HG02798 (cell line): ENCODE measurements at regions not wholly inside any gene's neighbourhood (a gene's known extent, or its start where the extent isn't known, plus 50 kb on each side); places are given as distances from the start of the nearest gene placed in this dataset.

Source experiments
- ATAC-seq: cut with Tn5 transposase; IDR thresholded peaks from one replicate; pipeline ENCODE4 v1.9.1; 2021; ENCODE audit warnings: mild to moderate bottlenecking; ENCODE audit not compliant: unreplicated experiment, poor library complexity

DNA sequence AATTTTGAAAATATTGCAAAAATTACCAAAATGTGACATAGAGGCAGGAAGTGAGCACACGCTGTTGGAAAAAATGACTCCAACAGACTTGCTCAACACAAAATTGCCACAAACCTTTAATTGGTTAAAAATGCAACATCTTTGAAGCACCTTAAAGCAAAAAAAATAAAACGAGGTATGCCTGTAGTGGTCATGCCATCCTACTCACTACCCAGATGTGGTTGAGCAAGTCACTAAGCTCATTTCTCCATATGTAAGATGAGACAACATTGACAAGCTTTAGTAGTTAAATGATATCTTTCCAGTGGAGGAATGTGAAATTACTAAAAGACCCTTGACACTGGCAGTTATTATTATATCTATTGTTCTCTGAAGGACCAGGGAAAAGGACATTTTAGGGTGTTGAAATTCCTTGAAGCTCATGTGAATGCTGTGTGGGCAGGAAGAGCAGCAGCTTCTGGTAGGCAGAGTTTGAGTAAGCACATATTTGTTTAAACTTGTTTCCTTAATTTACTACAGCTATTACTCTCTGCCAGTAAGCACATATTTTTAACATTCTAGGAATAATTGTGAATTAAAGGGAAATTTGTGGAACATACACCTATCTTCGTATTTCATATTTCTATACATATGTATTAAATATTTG is 131.6 kb upstream of the P2RY1 start:
- no peak for ATAC-seq

DNA sequence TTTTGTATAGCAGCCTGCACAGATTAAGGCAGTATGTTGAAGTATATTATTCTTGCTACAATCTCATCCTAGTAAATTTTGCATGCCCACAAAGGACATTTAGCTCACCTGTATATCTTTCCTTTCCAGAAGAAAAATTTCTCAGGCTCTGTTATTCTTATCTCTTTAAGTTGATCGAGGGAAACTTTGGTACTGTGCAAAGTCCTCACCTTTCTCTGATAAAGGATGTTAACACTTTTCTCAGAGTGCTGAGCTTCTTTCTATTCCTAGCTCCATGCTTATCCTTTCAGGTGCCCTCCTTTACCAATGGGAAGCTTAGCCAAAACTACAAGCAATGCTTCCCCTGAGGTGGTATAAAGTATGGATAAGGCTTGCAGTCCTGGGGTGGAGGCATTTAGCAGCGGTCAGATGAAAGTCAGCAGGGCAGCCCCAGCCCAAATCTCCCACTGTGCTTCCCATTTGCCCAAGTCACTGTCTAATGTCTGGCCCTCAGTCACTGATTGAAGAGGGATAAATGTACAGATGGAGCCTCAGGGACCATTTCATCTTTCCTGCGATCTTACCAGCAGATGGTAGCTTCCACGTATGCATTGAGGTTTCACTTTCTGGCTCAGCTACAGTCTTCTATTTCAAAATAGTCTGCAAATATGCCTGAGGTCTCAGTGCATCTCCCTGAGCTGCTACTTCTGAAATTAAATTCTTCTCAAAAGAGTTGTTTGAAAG is 127.8 kb upstream of the P2RY1 start:
- peak; percentile 71 for ATAC-seq

DNA sequence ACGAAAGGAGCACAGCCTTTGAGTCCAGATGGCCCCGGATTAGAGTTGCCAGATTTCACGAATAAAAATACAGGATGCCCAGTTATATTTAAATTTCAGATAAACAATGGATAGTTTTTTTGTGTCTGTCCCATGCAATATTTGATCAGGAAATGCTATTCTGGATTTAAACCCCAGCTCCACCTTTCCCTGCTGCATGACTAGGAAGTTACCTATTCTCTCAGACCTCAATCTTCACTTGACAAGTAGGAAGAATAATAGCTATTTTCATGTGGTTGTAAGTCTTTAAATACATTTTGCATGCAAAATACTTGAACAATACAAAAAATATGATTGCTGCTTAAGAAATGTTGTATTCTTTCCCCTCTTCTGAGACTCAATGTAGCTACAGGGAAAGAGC is 125.3 kb upstream of the P2RY1 start:
- ATAC-seq: no peak

DNA sequence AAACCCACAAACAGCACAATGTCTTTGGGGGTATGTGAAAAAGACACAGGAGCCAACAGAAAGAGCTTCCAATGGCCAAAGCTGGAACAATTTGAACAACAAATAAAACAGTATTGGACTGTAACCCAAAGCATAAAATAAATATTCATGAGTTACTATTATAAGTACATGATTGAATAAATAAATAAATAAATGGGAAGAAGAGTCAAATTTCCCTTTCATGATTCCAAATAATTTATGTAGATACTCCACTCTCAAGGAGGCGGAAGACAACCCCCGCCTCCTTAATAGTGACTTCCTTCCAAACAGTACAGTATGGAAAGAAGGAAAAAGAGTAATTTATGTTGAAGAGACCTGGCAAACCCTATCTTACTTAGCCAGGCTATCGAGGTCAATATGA is 124.4 kb upstream of the P2RY1 start:
- no peak for ATAC-seq

- ATAC-seq: no peak
These were observed 120.9 kb upstream of the P2RY1 start for GRCh38 chr3:152713989-152714388.

- ATAC-seq: no peak
These were observed 120.4 kb upstream of the P2RY1 start for GRCh38 chr3:152714507-152714906.

GRCh38 chr3:152717252-152717651 is 117.7 kb upstream of the P2RY1 start:
- ATAC-seq: no peak

DNA sequence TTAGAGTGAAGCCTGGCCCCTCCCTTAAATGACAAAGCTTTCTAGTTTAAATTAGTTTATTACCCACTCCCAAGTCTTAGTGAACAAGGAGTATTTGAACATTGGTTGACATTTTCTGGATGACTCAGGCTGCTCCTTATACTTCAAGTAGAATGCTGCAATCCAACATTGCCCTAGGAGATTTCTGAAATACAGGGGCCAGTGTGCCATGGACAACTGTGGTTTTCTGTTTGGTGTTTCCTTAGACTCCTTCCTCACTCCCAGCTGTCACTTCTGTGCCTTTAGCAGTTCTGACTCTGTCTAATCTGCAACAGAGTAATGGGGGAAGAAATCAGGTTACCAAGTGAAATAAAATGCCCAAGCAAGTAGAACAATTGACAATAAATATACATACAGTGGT is 116.1 kb upstream of the P2RY1 start:
- no peak for ATAC-seq

DNA sequence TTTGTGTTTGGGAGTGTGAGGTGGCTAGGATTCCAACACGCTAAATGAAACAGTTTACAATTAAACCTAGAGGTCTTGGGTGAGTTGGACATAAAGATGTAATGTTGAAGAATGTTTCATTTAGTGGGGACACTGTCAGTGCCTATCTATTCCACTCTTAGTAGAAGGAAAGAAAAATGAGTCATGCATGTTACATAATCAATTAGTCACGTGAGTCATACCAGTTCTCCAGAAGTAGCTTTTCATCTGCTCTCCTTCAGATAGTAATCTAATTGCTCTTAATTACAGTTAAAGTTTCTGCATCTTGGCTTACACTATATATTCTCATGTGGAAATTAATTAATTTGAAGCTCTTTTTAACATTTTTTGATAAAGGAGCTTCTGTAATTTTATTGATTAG is 115.7 kb upstream of the P2RY1 start:
- ATAC-seq: no peak

DNA sequence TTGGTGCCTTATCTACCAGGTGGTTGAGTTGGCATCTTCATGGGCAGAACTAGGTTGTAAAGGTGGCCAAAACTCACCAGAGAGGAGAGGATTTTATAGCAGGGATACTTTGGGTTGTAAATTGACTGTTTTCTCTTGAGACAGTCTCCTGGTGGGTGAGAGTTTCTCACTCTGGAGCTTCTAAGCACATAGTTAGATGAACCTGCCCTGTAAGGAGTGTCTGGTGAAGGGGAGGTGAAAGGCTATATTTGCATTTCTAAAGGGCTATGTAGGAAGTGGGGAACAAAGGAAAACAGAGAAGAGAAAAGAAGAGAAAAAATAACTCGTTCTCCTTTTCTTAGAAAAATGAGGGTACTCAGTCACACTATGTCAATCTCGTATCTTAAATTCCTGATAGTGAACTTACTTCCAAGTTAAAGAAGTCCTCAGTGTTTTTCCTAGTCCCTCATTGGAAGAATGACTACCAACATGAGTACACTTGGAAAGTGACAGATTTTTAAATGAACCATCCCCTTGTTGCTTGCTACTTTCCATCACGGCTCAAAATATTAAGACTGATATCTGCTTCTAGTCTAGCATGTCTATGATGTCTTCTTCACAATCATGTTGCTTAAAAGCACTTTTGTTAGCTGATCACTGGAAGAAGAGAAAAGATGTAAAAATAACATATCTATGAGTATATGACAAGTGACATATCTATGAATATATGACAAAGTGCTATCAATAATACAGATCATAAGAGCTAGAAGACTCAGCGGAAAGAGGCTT is 113.8 kb upstream of the P2RY1 start:
- ATAC-seq: no peak

- ATAC-seq: no peak
These were observed 110.7 kb upstream of the P2RY1 start for GRCh38 chr3:152724270-152724669.

GRCh38 chr3:152728231-152728980 is 106.5 kb upstream of the P2RY1 start:
- no peak for ATAC-seq

- peak; percentile 91 for ATAC-seq
These were observed 105.0 kb upstream of the P2RY1 start for GRCh38 chr3:152729906-152730305.

- no peak for ATAC-seq
These were observed 103.4 kb upstream of the P2RY1 start for GRCh38 chr3:152731511-152731910.

- ATAC-seq: no peak
These were observed 101.3 kb upstream of the P2RY1 start for GRCh38 chr3:152733584-152734119.

GRCh38 chr3:152737021-152737908 is 97.7 kb upstream of the P2RY1 start:
- ATAC-seq: peak; percentile 98

DNA sequence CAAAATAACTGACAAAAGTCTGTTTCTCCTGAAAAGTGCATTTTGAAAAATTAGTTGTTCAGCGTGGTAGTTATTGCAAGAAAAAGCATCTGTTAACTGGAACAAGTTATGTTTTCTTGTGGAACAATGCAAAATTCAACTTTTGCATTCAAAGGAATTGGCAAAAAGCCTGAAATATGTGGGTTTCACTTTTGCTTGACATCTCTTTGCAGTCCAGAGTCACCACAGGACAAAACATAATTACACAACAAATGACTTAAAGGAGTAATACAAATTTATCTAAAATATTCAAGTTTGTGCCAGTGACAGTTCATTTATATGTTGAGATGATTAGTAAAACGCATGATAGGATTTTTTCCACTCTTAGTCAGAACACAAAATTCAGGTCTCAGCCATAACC is 96.3 kb upstream of the P2RY1 start:
- peak; percentile 24 for ATAC-seq

GRCh38 chr3:152742368-152743347 is 92.3 kb upstream of the P2RY1 start:
- ATAC-seq: peak; percentile 66
